ENCODE measurements at regions not wholly inside any gene's neighbourhood (a gene's known extent, or its start where the extent isn't known, plus 50 kb on each side); places are given as distances from the start of the nearest gene placed in this dataset.

- no peak for TF ChIP-seq CTCF (IDR thresholded peaks at IDR 0.05)
- TF ChIP-seq POLR2A (IDR thresholded peaks at IDR 0.05), result no peak
Measured at GRCh38 chr10:64867501-64867962, 1346.3 kb downstream of the REEP3 start.

All from Peyer's patch (tissue), 4 donors.